ENCODE measurements at regions not wholly inside any gene's neighbourhood (a gene's known extent, or its start where the extent isn't known, plus 50 kb on each side); places are given as distances from the start of the nearest gene placed in this dataset.

DNA sequence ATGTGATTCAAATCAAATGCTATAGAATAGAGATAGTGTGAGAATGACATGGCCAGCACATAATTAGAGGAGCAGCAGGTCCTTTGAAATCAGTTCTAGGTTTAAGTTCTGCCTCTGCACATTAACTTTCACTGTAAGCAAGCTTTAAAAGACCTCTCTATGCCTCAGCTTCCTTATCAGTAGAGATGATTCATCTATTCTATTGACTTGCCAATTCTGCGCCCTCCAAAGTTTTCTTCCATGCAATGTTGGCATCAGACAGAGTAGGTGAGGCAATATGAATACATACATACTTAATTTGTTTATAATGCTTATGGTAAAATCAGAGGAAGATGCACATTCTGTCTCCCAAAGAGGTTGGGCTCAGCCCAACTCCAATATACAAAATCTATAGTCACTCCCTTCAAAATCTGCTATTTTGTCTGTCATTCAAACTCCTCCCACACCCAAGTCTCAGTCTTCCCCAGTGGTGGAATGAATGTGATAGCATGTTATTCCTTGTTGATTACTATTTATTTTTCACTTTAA, 525.5 kb downstream of the RFC3 start:
- DNase-seq (no peak), ATAC-seq (replicated peaks) (no peak)
- Mint-ChIP-seq H3K9me3 (peaks cover 9 to 15% of the 10 kb centered on the region in 2 donors), H3K36me3 (ENCODE audit: insufficient read depth) (no peaks in the 10 kb centered on the region), H3K4me1 (ENCODE audit: low read depth in 2 of 2) (no peaks in the 10 kb centered on the region), H3K4me3 (no peak overlapping the region), H3K27ac (no peak overlapping the region), H3K27me3 (no peaks in the 10 kb centered on the region)

DNA sequence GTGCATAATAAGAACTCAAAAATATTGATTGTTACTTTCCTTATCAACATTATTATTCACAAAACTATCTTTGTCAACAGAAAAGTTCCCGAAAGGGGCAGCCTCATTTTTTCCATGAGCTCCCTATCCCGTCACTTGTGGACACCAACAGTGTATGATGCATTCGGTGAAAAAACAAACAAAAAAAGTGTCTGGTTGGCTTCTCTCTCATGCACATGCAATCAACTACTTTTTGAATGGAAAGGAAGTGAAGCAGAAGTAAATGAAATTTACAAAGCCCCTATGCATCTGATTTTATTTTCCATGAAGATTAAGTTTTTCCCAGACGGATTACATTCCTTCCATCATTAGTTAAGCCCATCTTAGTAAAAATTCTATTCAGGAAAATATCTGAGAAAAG, 526.9 kb downstream of the RFC3 start:
- no peak for ATAC-seq (replicated peaks)
- H3K9me3 Mint-ChIP-seq, result peaks cover 9 to 15% of the 10 kb centered on the region in 2 donors
- no peaks in the 10 kb centered on the region for H3K36me3 Mint-ChIP-seq (ENCODE audit: insufficient read depth)
- H3K27ac Mint-ChIP-seq, result no peak overlapping the region
- DNase-seq, result no peak
- no peak overlapping the region for H3K4me3 Mint-ChIP-seq
- no peaks in the 10 kb centered on the region for H3K27me3 Mint-ChIP-seq
- H3K4me1 Mint-ChIP-seq (ENCODE audit: low read depth in 2 of 2), result no peaks in the 10 kb centered on the region

DNA sequence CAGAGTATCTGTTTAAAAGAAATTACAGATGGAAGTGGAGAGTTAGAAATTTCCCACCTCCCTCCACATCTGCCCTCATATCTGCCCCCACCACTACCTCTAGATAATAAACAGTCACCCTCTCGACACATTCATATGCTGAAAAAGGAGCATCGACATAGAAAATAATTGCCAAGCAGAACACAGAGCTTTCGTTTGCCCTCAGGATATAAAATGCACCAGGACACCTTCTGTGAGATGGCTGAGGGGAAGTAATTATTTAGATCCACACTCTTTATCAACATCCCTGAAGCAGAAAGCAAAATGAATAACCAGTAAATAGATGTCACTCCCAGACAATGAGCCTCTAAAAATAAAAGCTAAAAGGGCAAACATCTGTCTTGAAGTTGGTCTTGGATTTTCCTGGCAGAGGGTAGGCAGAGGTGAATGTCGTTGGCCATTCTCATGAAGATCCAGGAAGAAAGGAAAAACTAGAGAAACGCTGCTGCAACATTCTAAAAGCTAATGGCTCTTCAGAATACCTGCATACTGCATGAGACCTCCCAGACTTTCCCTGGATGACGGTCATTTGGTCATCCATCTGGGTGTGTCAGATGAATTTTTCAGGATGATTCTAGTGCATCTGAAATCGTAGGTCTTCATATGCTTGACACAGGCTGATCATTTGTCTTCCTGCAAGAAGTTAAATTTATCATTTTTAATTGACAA, 527.5 kb downstream of the RFC3 start:
- Mint-ChIP-seq H3K36me3 (ENCODE audit: insufficient read depth) (no peaks in the 10 kb centered on the region), H3K27me3 (no peaks in the 10 kb centered on the region), H3K9me3 (peaks cover 8 to 9% of the 10 kb centered on the region in 2 donors), H3K27ac (no peak overlapping the region), H3K4me3 (no peak overlapping the region), H3K4me1 (ENCODE audit: low read depth in 2 of 2) (no peaks in the 10 kb centered on the region)
- ATAC-seq (replicated peaks) (no peak), DNase-seq (no peak)

DNA sequence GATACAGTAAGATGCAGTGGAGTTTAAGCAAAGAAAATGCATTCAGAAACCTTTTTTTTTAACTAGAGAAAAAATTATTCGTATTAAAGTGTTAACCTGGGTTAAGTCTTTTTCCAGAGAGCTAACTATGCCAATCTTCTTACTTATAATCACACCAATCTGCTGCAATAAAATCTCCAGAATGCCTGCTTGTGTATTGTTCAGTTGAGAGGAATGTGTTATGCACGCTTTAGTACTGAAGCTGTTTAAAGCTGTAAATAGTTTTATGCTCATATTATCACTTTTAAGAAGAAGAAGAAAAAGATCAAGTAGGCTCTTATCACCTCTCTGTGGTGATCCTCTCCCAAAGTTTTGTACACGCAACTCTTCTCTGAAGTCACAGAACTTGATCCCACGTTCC, 528.7 kb downstream of the RFC3 start:
- Mint-ChIP-seq H3K9me3 (peaks cover 6 to 8% of the 10 kb centered on the region in 2 donors), H3K4me3 (no peak overlapping the region), H3K4me1 (ENCODE audit: low read depth in 2 of 2) (no peaks in the 10 kb centered on the region), H3K27me3 (no peaks in the 10 kb centered on the region), H3K27ac (no peak overlapping the region), H3K36me3 (ENCODE audit: insufficient read depth) (no peaks in the 10 kb centered on the region)
- DNase-seq (no peak), ATAC-seq (replicated peaks) (no peak)

DNA sequence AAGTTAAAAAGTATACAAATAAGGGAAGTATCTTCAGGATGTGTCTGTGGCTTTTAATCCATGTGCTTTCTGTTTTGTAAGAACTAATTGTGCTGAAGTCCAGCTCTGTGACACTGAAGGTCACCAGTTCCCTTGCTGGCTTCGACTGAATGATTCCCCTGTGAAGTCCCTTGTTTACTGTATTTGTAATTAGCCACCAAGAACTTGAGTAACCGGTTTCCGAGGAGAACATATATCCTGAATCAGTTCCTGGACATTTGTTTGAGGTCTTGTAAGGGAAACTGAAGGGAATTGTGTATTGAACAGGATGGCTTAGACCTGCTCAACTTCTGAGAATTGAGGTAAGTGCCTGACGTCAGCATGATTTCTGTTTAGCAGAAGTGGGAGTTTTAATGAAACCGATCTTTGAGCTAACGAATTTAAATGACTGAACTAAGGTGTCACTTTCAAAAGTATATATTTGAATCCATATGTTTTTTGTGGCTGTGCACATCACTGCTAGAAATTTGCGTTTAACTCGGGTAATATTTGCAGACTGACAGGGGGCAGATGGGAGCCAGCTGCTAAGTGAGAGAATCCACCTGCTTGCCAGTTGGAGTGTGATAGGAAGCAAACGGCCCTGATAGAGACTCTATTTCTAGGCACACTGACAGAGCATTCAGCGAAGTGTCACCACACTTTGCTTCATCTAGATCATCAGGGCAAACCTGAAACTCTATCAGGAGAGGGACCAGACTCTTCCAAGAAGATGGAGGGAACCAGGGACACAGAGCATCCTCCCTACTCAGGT, 530.0 kb downstream of the RFC3 start:
- Mint-ChIP-seq H3K4me3 (no peak overlapping the region), H3K36me3 (ENCODE audit: insufficient read depth) (no peaks in the 10 kb centered on the region), H3K9me3 (peaks cover 6 to 8% of the 10 kb centered on the region in 2 donors), H3K27ac (no peak overlapping the region), H3K27me3 (no peaks in the 10 kb centered on the region), H3K4me1 (ENCODE audit: low read depth in 2 of 2) (no peaks in the 10 kb centered on the region)
- DNase-seq, result no peak
- ATAC-seq (replicated peaks), result no peak

DNA sequence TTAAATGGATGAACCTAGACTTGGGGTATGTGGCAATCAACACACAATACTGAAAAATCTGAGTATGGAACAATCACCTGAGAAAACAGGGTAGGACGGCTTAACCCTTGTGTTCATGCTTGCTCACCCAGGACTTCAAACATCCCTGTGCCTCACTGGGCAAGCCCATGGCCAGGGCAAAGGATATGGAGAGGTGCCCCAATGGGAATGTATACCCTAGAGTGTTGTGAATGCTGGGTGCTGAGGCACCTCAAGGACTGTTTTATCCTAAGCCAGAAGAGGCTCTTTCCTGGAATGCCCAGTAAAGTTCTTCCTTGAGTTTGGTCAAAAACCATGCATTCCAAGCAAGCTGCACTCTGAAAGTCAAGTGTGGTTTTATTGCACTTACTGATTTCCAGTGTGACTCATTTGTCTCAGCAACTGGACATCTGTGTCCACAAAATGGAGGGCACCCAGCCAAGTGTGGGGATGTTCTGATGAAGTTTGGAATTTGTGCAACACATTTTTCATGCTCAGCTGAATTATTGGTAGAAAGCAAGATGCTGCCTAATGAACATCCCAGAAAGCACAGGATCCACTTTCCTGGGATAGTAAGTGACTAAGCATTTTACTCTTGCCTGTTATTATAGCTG, 531.3 kb downstream of the RFC3 start:
- ATAC-seq (replicated peaks) (no peak), DNase-seq (no peak)
- Mint-ChIP-seq H3K27me3 (no peaks in the 10 kb centered on the region), H3K36me3 (ENCODE audit: insufficient read depth) (no peaks in the 10 kb centered on the region), H3K4me1 (ENCODE audit: low read depth in 2 of 2) (no peaks in the 10 kb centered on the region), H3K9me3 (peaks cover 6 to 8% of the 10 kb centered on the region in 2 donors), H3K4me3 (no peak overlapping the region), H3K27ac (no peak overlapping the region)

DNA sequence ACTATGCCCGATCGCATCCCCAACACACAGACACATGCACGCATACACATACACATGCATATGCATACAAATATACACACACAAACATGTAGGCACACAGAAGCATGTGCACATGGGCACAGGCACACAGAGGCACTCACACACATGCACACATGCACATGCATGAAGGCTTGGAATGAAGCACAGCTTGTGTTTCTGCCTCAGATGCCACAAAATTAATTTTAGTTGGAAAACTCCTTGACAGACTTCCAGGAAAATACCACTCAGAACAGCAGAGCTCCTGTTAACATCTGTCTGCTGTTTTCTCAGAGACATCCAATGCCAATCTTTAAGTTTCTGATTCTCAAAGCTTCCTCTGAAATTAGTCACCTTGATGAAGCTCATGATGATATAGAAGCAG, 532.7 kb downstream of the RFC3 start:
- no peaks in the 10 kb centered on the region for H3K27me3 Mint-ChIP-seq
- peaks cover 6 to 17% of the 10 kb centered on the region in 2 donors for H3K9me3 Mint-ChIP-seq
- ATAC-seq (replicated peaks), result no peak
- H3K27ac Mint-ChIP-seq, result no peak overlapping the region
- H3K4me1 Mint-ChIP-seq (ENCODE audit: low read depth in 2 of 2), result no peaks in the 10 kb centered on the region
- no peak for DNase-seq
- H3K36me3 Mint-ChIP-seq (ENCODE audit: insufficient read depth), result no peaks in the 10 kb centered on the region
- no peak overlapping the region for H3K4me3 Mint-ChIP-seq

DNA sequence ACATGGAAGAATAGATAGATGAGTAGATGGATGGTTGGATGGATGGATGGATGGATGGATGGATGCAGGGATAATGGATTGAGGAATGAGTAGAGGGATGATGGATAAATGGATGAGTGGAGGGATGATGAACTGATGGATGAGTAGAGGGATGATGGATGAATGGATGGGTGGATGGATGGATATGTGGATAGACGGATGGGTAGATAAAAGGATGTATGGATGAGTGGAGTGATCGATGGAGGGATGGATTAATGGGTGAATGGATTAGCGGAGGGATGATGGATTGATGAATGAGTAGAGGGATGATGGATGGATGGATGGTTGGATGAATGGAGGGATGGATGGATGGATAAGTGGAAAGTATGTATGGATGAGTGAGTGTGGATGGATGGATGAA, 533.2 kb downstream of the RFC3 start:
- H3K27me3 Mint-ChIP-seq, result no peaks in the 10 kb centered on the region
- H3K27ac Mint-ChIP-seq, result no peak overlapping the region
- ATAC-seq (replicated peaks) (no peak), DNase-seq (no peak)
- no peak overlapping the region for H3K4me3 Mint-ChIP-seq
- no peaks in the 10 kb centered on the region for H3K36me3 Mint-ChIP-seq (ENCODE audit: insufficient read depth)
- H3K9me3 Mint-ChIP-seq, result peaks cover 6 to 17% of the 10 kb centered on the region in 2 donors
- no peaks in the 10 kb centered on the region for H3K4me1 Mint-ChIP-seq (ENCODE audit: low read depth in 2 of 2)

DNA sequence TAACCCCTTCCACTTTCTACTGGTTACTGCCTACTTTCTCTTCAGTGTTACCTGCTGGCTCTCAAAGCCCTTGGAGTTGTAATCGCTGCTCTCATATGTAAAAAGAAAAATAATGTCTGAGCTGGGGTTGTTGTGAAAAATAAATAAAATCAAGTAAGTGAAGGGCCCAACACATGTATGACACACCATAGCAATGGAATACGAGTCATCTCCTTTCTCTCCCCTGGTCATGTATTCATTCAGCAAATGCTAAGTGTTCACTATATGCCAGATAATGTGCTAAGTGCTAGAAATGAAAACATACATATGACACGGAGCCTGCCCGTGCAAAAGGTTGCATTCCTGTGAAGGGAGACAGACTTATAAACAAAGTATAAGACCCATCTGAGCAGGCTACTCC, 535.0 kb downstream of the RFC3 start:
- Mint-ChIP-seq H3K27me3 (no peaks in the 10 kb centered on the region), H3K4me1 (ENCODE audit: low read depth in 2 of 2) (no peaks in the 10 kb centered on the region)
- no peak for ATAC-seq (replicated peaks)

DNA sequence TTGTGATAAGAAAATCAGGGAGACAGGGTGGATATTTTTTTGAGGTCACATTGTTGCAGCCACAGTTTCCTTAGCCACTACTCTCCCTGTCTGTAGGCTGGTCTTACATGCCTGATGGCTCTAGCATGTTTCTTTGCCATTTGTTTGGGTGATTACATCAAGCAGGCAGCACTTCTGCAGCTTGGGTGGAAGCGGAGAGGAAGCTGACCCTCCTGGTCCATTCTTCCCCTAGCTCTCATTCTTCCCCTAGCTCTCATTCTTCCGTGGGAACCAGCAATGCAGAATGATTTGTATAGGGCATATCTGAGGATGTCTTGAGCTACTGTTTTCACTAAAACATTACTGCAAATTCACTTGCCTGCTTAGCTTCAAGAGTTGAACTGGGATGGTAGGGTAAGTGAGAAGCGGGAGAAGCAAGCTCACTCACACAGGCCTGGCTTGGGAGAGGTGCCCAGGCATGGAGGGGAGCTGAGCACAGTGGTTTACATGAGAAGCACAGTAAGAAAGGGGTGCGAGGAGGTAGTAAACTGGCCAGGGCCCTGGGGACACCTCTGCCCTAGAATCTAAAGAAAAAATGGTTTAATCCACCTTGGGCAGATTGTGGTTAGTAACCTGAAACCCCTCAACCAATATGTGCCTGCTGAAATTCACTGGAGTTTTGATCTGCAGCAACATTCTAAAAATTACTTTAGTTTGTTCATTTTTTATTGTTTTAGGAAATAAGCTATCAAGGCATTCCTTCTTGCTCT, 538.9 kb downstream of the RFC3 start:
- peaks cover 3 to 9% of the 10 kb centered on the region in 2 donors for H3K9me3 Mint-ChIP-seq
- no peak for ATAC-seq (replicated peaks)
- no peak overlapping the region for H3K4me3 Mint-ChIP-seq
- no peaks in the 10 kb centered on the region for H3K4me1 Mint-ChIP-seq (ENCODE audit: low read depth in 2 of 2)
- DNase-seq, result no peak
- H3K27ac Mint-ChIP-seq, result no peak overlapping the region
- H3K36me3 Mint-ChIP-seq (ENCODE audit: insufficient read depth), result no peaks in the 10 kb centered on the region
- no peaks in the 10 kb centered on the region for H3K27me3 Mint-ChIP-seq

More for the DNA sequence above, 535.0 kb downstream of the RFC3 start:
- Mint-ChIP-seq H3K36me3 (ENCODE audit: insufficient read depth) (no peaks in the 10 kb centered on the region), H3K27ac (no peak overlapping the region), H3K4me3 (no peak overlapping the region), H3K9me3 (peaks cover 5 to 17% of the 10 kb centered on the region in 2 donors)
- DNase-seq, result no peak

DNA sequence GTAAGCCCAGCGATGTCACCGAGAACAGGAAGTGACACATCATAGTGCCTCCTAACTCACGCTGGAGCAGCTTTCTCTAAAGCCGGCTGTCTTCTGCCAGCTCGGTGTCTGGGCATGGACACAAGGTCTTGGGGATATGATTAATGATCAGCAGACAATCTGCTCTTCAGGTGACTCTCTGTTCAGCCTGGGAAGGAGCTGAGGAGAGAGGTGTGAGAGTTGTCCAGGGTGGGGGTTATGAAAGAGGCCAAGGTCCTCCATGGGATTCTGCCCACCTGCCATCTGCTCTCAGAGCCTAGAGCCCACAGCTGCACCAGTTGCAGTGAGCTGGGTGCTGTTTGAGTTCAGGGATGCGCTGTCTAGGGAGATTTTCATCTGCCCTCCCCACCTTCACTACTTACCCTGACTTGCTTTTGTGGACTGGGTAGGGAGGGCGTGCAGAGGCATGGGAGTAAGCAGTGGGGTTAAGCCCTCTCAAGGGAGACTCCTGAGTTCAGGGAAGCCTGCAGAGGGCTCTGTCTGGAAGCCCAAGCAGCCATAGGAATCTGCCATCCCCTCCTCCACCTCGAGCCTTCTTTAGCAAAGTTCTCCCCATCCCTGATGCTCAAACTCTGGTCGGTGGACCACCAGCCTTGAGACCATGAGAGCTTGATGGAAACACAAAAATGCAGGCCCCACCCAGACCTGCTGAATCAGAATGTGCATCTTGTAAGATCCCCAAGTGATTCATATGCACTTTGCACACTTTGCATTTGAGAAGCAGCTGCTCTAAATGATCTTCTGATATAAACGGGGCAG, 539.7 kb downstream of the RFC3 start:
- H3K9me3 Mint-ChIP-seq, result peaks cover 3 to 9% of the 10 kb centered on the region in 2 donors
- no peaks in the 10 kb centered on the region for H3K27me3 Mint-ChIP-seq
- no peak overlapping the region for H3K27ac Mint-ChIP-seq
- ATAC-seq (replicated peaks) (no peak), DNase-seq (no peak)
- no peaks in the 10 kb centered on the region for H3K4me1 Mint-ChIP-seq (ENCODE audit: low read depth in 2 of 2)
- no peaks in the 10 kb centered on the region for H3K36me3 Mint-ChIP-seq (ENCODE audit: insufficient read depth)
- no peak overlapping the region for H3K4me3 Mint-ChIP-seq

DNA sequence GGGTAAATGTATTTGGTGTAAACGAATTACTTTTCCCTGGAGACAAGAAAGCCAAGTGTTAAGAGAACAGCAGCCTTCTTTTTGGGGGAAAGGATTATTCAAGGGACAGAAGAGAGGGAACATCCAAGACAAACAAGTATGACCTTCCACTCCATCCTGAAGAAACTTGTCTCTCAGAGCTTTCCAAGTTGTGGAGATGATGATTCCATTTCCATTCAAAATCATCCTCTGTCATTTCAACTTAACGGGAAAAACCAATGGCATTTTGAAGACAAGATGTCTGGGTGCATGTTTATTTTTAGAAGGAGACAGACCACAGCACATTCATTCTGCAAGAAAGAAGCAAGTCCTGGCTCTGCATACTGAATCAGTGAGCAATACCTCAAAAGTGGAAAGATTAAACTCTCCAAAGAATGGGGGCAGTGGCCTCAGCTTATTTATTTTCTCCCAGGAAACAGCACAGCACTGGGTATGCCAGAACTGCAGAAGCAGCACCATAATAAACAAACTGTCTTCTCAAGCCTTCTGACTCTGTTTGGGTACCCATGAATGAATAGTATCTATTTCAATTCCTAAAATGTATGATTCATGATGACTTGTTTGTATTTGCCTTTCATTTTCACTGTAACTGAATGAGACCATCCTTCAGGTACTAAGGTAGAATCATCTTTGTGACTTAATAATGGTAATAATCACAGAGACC, 541.0 kb downstream of the RFC3 start:
- H3K27me3 Mint-ChIP-seq, result no peaks in the 10 kb centered on the region
- H3K4me3 Mint-ChIP-seq, result no peak overlapping the region
- H3K4me1 Mint-ChIP-seq (ENCODE audit: low read depth in 2 of 2), result no peaks in the 10 kb centered on the region
- H3K27ac Mint-ChIP-seq, result no peak overlapping the region
- peaks cover 3 to 9% of the 10 kb centered on the region in 2 donors for H3K9me3 Mint-ChIP-seq
- ATAC-seq (replicated peaks) (no peak), DNase-seq (no peak)
- H3K36me3 Mint-ChIP-seq (ENCODE audit: insufficient read depth), result no peaks in the 10 kb centered on the region

All from effector memory CD8-positive, alpha-beta T cell (primary cell).